ENCODE measurements at regions not wholly inside any gene's neighbourhood (a gene's known extent, or its start where the extent isn't known, plus 50 kb on each side); places are given as distances from the start of the nearest gene placed in this dataset.

DNA sequence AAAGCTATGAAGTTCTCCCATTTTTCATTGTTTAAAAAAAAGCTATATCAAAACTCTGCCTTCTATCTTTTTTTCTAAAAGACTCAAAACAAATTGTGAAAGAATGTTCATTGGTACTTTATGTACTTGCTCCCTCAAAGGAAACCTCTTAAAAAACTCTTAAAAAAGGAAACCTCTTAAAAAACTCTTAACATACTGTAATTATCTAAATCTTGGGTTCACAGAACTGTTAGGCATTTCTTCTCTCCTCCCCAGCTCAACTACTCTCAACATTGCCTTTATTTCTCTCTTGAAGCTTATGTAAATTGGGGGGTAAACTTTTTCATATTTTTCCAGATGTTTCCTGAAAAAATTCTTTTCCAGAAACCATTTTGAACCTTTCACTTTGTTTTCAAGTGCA, 330.5 kb upstream of the SLC39A10 start:
- TF ChIP-seq, protein P1, sequence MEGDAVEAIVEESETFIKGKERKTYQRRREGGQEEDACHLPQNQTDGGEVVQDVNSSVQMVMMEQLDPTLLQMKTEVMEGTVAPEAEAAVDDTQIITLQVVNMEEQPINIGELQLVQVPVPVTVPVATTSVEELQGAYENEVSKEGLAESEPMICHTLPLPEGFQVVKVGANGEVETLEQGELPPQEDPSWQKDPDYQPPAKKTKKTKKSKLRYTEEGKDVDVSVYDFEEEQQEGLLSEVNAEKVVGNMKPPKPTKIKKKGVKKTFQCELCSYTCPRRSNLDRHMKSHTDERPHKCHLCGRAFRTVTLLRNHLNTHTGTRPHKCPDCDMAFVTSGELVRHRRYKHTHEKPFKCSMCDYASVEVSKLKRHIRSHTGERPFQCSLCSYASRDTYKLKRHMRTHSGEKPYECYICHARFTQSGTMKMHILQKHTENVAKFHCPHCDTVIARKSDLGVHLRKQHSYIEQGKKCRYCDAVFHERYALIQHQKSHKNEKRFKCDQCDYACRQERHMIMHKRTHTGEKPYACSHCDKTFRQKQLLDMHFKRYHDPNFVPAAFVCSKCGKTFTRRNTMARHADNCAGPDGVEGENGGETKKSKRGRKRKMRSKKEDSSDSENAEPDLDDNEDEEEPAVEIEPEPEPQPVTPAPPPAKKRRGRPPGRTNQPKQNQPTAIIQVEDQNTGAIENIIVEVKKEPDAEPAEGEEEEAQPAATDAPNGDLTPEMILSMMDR (conservative IDR thresholded peaks at IDR 0.05; ENCODE audit: low read depth, low read length) = no peak
- no peak for TF ChIP-seq EZH2 (IDR thresholded peaks at IDR 0.05; ENCODE audit: borderline replicate concordance, low read depth, low read length, poor library complexity, severe bottlenecking)
